ENCODE measurements at regions not wholly inside any gene's neighbourhood (a gene's known extent, or its start where the extent isn't known, plus 50 kb on each side); places are given as distances from the start of the nearest gene placed in this dataset.

DNA sequence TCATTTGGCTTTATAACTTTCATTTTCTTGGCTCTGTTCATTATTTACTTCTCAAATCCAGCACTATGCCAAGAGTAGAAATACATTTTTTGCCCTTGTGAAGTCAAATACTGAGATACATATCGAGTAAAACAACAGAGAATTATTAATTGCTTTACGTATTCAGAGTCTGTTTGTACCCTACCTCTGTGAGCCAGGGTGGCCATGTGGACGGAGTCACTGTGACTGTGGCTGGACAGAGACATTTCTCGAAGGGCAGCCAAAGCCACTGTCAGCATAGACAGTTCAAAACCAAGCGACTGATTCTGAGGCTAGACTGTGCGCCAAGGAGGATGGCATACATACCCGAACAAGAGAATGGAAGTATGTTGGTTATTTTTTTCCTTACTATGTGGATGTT lies 391.0 kb upstream of the PROX1 start:
- peaks cover 4% of the 10 kb centered on the region for H3K27me3 Mint-ChIP-seq
- intact Hi-C loops (cut with micrococcal nuclease), result no loop called here
- Histone ChIP-seq H3K36me3 (replicated peaks in 1 of 2; ENCODE audit: control extremely low read depth in 1 of 2, control insufficient read depth in 1 of 2, extremely low read depth in 1 of 2, insufficient read depth in 2 of 2, low read length in 1 of 2) (no peaks in the 10 kb centered on the region), H3K79me2 (ENCODE audit: control insufficient read depth, insufficient read depth, low read length) (no peaks in the 10 kb centered on the region), H3K4me2 (replicated peaks; ENCODE audit: low read depth, low read length, poor library complexity, severe bottlenecking) (no peak overlapping the region), H3K9ac (ENCODE audit: low read length) (no peak overlapping the region), H4K20me1 (ENCODE audit: control insufficient read depth, insufficient read depth, low read length, poor library complexity, severe bottlenecking) (no peaks in the 10 kb centered on the region), H3K27me3 (replicated peaks in 1 of 4; ENCODE audit: control extremely low read depth in 1 of 4, control insufficient read depth in 3 of 4, insufficient read depth in 4 of 4, low read length in 3 of 4) (no peaks in the 10 kb centered on the region), H3K9me3 (ENCODE audit: control extremely low read depth in 1 of 3, control insufficient read depth in 2 of 3, insufficient read depth in 1 of 3, low read length in 2 of 3) (no peaks in the 10 kb centered on the region), H3K4me3 (ENCODE audit: control extremely low read depth in 1 of 5, extremely low read depth in 1 of 5, insufficient read depth in 1 of 5, low read depth in 2 of 5, low read length in 4 of 5) (no peak overlapping the region), H3K27ac (ENCODE audit: low read length in 2 of 2) (no peak overlapping the region), H2AFZ (ENCODE audit: insufficient read depth, low read depth, low read length, poor library complexity, severe bottlenecking) (no peak overlapping the region), H3K4me1 (ENCODE audit: control insufficient read depth in 2 of 2, insufficient read depth in 2 of 2, low read length in 2 of 2) (no peaks in the 10 kb centered on the region)
- ATAC-seq (ENCODE audit: low read depth) (no peak), DNase-seq (no peak)
- WGBS (ENCODE audit: insufficient coverage), result 89% methylated on average over 5 of the region's 7 CpGs
- H3K9me3 Mint-ChIP-seq (ENCODE audit: insufficient read depth), result no peaks in the 10 kb centered on the region
- no peak overlapping the region for H3K4me3 Mint-ChIP-seq
- H3K27ac Mint-ChIP-seq, result no peak overlapping the region
- CTCF ChIA-PET, result no interaction called here
- POLR2A ChIA-PET, result no interaction called here
- H3K4me1 Mint-ChIP-seq, result no peaks in the 10 kb centered on the region
- TF ChIP-seq EZH2 (IDR thresholded peaks at IDR 0.05; ENCODE audit: borderline replicate concordance, insufficient read depth, low read depth, low read length, poor library complexity, severe bottlenecking), result no peak
- TF ChIP-seq, protein P1, sequence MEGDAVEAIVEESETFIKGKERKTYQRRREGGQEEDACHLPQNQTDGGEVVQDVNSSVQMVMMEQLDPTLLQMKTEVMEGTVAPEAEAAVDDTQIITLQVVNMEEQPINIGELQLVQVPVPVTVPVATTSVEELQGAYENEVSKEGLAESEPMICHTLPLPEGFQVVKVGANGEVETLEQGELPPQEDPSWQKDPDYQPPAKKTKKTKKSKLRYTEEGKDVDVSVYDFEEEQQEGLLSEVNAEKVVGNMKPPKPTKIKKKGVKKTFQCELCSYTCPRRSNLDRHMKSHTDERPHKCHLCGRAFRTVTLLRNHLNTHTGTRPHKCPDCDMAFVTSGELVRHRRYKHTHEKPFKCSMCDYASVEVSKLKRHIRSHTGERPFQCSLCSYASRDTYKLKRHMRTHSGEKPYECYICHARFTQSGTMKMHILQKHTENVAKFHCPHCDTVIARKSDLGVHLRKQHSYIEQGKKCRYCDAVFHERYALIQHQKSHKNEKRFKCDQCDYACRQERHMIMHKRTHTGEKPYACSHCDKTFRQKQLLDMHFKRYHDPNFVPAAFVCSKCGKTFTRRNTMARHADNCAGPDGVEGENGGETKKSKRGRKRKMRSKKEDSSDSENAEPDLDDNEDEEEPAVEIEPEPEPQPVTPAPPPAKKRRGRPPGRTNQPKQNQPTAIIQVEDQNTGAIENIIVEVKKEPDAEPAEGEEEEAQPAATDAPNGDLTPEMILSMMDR (IDR thresholded peaks at IDR 0.05), result no peak

DNA sequence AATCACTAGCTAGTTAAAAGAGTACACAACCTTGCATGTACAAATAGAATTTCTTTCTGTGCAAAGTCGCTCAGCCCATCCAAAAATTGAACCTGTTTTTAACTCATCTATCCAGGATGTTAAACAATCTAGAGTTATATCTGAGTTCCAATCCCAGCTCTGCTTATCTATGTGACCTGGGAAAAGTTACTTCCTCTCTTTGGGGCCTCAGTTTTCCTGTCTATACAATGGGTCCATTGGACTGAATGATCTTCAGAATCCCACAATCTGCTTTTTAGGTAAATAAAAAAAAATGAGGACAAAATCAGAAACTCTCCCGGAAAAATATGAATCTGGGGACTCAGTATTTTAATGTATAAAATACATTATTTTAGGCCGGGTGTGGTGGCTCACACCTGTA lies 389.5 kb upstream of the PROX1 start:
- Histone ChIP-seq H3K4me2 (replicated peaks; ENCODE audit: low read depth, low read length, poor library complexity, severe bottlenecking) (no peak overlapping the region), H3K9me3 (ENCODE audit: control extremely low read depth in 1 of 3, control insufficient read depth in 2 of 3, insufficient read depth in 1 of 3, low read length in 2 of 3) (no peaks in the 10 kb centered on the region), H3K79me2 (ENCODE audit: control insufficient read depth, insufficient read depth, low read length) (no peaks in the 10 kb centered on the region), H3K36me3 (replicated peaks in 1 of 2; ENCODE audit: control extremely low read depth in 1 of 2, control insufficient read depth in 1 of 2, extremely low read depth in 1 of 2, insufficient read depth in 2 of 2, low read length in 1 of 2) (no peaks in the 10 kb centered on the region), H3K4me1 (ENCODE audit: control insufficient read depth in 2 of 2, insufficient read depth in 2 of 2, low read length in 2 of 2) (no peaks in the 10 kb centered on the region), H2AFZ (ENCODE audit: insufficient read depth, low read depth, low read length, poor library complexity, severe bottlenecking) (no peak overlapping the region), H3K27ac (ENCODE audit: low read length in 2 of 2) (no peak overlapping the region), H3K9ac (ENCODE audit: low read length) (no peak overlapping the region), H3K4me3 (ENCODE audit: control extremely low read depth in 1 of 5, extremely low read depth in 1 of 5, insufficient read depth in 1 of 5, low read depth in 2 of 5, low read length in 4 of 5) (no peak overlapping the region), H4K20me1 (ENCODE audit: control insufficient read depth, insufficient read depth, low read length, poor library complexity, severe bottlenecking) (no peaks in the 10 kb centered on the region), H3K27me3 (replicated peaks in 1 of 4; ENCODE audit: control extremely low read depth in 1 of 4, control insufficient read depth in 3 of 4, insufficient read depth in 4 of 4, low read length in 3 of 4) (no peaks in the 10 kb centered on the region)
- intact Hi-C loops (cut with micrococcal nuclease), result no loop called here
- no peak overlapping the region for H3K27ac Mint-ChIP-seq
- ATAC-seq (ENCODE audit: low read depth) (no peak), DNase-seq (no peak)
- no peaks in the 10 kb centered on the region for H3K4me1 Mint-ChIP-seq
- no peak overlapping the region for H3K4me3 Mint-ChIP-seq
- TF ChIP-seq, protein P1 (IDR thresholded peaks at IDR 0.05), result no peak
- H3K27me3 Mint-ChIP-seq, result no peaks in the 10 kb centered on the region
- WGBS (ENCODE audit: insufficient coverage), result no CpG with 5 or more reads among the region's 3 CpGs
- CTCF ChIA-PET, result no interaction called here
- POLR2A ChIA-PET, result no interaction called here
- H3K9me3 Mint-ChIP-seq (ENCODE audit: insufficient read depth), result no peaks in the 10 kb centered on the region

Data from B cell (primary cell).